GM06990 (cell line): ENCODE measurements at regions not wholly inside any gene's neighbourhood (a gene's known extent, or its start where the extent isn't known, plus 50 kb on each side); places are given as distances from the start of the nearest gene placed in this dataset.

Experiments used
- DNase-seq: peaks from one replicate; pipeline ENCODE4 v3.0.0-alpha.2; 2011; ENCODE audit not compliant: insufficient read length; ENCODE audit errors: extremely low read depth
- H3K27me3 ChIP-seq: replicated peaks from 2 replicates; pipeline ENCODE4 v1.6.0; 2011; ENCODE audit warnings: low read length; ENCODE audit not compliant: control insufficient read depth, insufficient read depth
- H3K36me3 ChIP-seq: 2 replicates; pipeline ENCODE4 v1.5.1; 2011; ENCODE audit warnings: low read length; ENCODE audit not compliant: control insufficient read depth, insufficient read depth
- H3K4me3 ChIP-seq: replicated peaks from 2 replicates; pipeline ENCODE4 v1.5.1; 2011; ENCODE audit warnings: low read depth, mild to moderate bottlenecking, control low read depth, low read length
- TF ChIP-seq, protein P1 (sequence below): IDR thresholded peaks from 2 replicates; pipeline ENCODE4 v1.5.1; 2011; ENCODE audit warnings: low read length, control low read depth, mild to moderate bottlenecking, inconsistent platforms; ENCODE audit not compliant: insufficient read depth, poor library complexity, severe bottlenecking

DNA sequence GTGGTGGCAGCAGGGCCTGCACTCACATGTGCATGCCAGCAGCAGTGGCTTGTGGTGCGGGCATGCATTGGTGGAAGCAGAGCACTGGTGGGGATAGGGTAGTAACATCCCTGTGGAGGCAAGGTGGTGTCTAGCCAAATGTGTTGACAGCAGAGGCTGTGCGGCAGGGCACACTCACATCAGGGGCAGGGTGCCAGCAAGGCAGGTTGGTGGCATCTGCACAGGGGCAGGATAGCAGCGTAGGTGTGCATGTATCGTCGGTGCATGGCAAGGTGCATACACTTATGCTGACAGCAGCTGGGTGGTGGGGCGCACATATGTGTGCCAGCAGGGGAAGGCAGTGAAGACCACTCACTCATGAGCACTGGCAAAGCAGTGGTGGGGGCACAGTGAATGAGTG, 211.5 kb upstream of the CSNK1A1L start:
- no peak overlapping the region for H3K4me3 ChIP-seq
- TF ChIP-seq, protein P1, sequence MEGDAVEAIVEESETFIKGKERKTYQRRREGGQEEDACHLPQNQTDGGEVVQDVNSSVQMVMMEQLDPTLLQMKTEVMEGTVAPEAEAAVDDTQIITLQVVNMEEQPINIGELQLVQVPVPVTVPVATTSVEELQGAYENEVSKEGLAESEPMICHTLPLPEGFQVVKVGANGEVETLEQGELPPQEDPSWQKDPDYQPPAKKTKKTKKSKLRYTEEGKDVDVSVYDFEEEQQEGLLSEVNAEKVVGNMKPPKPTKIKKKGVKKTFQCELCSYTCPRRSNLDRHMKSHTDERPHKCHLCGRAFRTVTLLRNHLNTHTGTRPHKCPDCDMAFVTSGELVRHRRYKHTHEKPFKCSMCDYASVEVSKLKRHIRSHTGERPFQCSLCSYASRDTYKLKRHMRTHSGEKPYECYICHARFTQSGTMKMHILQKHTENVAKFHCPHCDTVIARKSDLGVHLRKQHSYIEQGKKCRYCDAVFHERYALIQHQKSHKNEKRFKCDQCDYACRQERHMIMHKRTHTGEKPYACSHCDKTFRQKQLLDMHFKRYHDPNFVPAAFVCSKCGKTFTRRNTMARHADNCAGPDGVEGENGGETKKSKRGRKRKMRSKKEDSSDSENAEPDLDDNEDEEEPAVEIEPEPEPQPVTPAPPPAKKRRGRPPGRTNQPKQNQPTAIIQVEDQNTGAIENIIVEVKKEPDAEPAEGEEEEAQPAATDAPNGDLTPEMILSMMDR, result no peak

DNA sequence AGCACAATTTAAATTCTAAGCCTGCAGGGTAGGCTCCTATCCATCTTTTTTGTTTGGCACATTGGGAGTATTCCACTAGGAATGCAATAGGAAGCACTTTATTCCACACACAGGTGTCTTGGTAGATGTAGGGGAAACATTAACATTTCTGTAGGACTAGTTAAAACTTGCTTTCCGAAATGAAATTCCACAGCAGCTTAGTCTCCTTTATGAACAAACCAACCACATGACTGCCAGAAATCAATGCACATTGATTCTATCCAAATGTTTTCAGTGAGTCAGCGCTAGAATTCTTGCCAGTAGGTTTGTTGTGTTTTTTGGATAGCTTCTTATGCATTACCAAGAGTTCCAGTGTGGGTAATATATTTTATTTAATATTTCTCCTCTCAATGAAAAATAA, 207.9 kb upstream of the CSNK1A1L start:
- Histone ChIP-seq H3K36me3 (no peaks in the 10 kb centered on the region), H3K4me3 (no peak overlapping the region), H3K27me3 (no peaks in the 10 kb centered on the region)
- DNase-seq, result no peak
- TF ChIP-seq, protein P1, result no peak

More for the DNA sequence above, 211.5 kb upstream of the CSNK1A1L start:
- H3K36me3 ChIP-seq, result no peaks in the 10 kb centered on the region
- H3K27me3 ChIP-seq, result no peaks in the 10 kb centered on the region
- no peak for DNase-seq

DNA sequence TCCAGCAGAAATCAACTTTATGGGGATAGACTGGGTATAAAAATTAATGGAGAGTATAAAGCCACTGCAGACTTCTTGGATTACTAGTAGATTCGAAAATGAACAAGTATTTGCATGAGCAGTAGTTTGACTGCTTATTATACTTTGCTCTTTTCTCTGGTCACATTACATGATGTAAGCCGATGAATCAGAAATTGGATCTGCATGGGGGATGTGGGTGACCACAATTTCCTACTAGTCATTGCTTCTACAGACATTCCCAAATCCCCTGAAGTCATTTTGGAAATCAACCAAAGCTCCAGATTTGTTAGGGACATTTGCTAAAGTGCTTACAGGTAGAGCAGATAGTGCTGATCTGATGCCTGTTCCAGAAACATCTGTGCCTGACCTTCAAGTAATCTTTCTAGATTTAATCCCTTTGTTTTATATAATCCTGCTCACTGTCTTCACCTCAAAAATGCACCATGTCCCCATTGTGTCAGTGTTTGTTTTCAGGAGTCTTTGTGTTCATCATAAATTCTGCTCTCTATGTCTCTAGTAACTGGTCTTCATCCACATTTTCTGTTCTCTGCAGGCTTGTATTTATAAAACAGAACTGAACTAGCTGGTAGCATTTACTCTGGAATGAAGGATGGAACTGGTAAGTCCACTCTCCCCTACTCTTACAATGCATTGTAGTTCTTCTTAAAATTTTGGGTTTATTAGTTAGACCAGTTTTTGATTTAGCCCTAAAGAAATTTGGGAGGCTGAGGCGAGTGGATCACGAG, 201.5 kb upstream of the CSNK1A1L start:
- no peaks in the 10 kb centered on the region for H3K36me3 ChIP-seq
- DNase-seq, result no peak
- no peak overlapping the region for H3K4me3 ChIP-seq
- no peaks in the 10 kb centered on the region for H3K27me3 ChIP-seq
- TF ChIP-seq, protein P1, result no peak

DNA sequence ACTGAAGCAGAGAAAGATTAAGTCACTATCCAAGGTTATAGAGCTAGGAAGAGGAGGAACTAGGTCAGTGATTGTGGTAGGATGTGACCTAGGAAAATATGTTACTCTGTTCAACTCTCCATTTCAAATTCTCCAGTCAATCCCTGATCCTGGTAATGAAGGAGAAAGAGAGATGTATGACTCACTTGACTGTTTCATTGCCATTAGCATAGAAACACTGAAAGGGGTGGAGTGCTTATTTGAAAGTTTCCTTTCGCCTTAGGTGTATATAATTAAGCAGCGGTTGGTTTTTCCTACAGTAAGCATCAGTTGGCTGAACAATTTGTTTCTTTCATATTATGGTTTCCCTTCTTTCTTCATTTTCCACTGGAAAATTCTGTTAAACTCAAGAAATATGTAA, 198.1 kb upstream of the CSNK1A1L start:
- H3K36me3 ChIP-seq, result no peaks in the 10 kb centered on the region
- H3K27me3 ChIP-seq, result no peaks in the 10 kb centered on the region
- H3K4me3 ChIP-seq, result no peak overlapping the region
- DNase-seq, result no peak
- TF ChIP-seq, protein P1, result no peak

DNA sequence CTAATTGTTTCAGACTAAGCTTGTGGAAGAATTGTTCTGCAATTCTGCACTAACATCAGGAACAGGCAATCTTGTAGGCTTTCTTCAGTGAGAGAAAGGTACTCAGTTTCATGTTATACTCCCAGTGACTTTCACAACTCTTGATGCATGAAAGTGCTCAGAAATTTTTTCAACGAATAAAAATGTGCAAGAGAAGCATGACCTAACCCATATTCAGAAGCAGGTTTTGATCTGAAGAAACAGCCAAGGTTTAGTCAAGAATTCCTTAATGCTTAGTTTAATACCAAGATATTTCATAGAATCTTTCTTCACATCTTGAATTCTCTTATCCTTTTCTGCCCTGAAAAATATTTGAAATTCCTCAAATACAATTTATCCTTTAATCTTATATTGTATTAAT, 197.2 kb upstream of the CSNK1A1L start:
- Histone ChIP-seq H3K27me3 (no peaks in the 10 kb centered on the region), H3K4me3 (no peak overlapping the region), H3K36me3 (no peaks in the 10 kb centered on the region)
- no peak for DNase-seq
- TF ChIP-seq, protein P1, result no peak
